GM18519 (cell line): ENCODE measurements at regions not wholly inside any gene's neighbourhood (a gene's known extent, or its start where the extent isn't known, plus 50 kb on each side); places are given as distances from the start of the nearest gene placed in this dataset.

Experiments used
- ATAC-seq: cut with Tn5 transposase; IDR thresholded peaks from one replicate; pipeline ENCODE4 v1.9.1; 2021; ENCODE audit warnings: mild to moderate bottlenecking, moderate library complexity; ENCODE audit not compliant: unreplicated experiment, low FRiP score

DNA sequence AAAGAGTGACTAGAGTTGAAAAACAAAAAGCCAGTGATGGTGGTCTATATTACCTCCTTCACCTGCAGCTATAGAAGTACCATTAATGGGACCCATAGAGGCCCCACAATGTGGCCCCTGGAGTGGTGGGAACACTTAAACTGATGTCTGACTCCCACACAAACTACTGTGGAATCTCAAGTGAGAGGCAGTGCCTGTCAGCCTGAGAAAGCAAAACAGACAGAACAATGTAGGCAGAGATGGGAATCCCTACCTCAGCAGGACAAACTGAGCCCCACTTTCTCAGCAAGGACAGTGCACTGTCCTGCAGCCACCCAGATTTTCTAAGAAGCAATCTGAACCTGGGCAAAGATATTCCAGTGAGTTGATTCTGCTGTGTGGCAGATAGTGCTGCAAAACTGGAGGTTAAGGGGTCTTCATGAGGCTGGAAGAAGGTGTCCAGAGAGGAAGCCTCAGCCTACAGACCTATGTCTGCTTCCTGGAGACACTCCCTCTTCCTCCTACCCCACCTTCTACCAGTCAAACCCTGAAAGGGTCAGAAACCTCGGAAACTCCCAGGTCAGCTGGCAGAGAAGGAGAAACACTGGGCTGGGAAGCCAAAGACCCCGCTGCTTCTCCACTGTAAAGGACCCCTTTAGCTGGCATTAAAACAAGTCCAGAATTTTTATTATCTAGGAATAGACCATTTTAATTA, 228.7 kb downstream of the C1orf94 start:
- ATAC-seq: no peak

DNA sequence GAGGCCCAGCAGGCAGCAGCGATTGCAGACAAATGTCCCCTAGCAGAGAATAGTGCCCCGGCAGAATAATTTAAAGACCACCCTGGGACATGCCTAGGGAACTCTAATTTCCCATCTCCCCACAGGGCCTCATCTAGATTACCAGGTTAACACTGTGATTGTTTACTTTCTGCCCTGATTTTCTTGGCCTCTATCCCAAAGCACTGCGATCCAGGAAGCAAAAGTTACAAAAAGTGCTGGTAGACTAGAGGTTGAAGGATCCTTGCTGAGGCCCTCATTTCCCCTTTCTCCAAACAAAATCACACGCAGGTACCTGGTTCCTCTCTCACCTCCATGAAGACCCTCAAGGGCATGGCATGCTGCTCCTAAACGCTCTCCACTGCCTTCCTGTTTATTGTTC, 229.7 kb downstream of the C1orf94 start:
- no peak for ATAC-seq

DNA sequence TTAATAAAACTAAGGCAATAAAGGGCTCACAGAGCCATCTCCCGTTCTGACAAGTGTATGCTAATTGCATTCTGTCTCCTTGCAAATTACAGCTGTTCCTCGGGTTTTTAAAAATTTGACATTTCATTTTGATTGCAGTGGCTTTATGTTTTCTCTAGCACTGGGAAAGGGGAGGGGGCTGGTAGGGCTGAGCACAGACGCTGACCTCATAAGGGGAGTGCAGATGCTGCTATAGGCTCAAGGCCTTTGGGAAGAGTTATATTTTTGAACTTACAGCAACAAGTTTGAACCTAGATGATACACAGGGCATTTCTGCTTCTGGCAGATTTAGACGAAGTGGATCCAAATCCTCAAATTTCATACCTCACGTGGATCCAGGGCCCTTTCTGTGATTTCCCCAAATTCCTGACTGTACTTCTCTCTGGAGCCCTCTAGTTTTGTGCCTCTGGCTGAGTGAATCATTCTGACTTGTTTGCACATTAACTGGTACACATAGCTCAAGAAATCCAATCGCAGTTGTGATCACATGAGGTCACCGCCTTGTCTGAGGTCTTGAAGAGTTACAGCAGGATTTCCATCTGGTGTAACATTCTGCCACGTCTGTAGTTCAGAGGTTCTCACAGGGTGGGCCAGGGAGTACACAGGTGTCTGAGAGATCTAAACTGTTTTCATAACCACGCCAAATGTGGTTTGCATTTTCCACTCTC, 230.3 kb downstream of the C1orf94 start:
- no peak for ATAC-seq

DNA sequence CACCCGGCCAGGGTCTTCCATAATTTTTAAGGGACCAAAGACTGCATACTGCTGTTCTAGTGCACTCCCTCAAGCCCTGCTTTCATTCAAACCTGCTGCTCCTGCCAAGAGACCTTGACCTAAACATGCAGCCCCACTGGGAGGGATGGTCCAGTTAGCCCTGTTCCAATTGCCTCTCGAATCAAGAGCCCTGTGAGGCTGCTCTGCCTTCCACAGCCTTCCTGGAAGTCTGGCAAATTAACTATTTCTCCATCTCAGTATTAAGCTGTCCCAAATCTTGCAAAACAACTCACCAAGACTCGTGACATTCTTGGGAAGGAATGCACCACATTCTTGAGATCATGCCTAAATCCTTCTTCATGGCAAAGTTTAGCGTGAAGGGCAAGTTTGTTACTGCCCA, 231.3 kb downstream of the C1orf94 start:
- ATAC-seq: no peak

DNA sequence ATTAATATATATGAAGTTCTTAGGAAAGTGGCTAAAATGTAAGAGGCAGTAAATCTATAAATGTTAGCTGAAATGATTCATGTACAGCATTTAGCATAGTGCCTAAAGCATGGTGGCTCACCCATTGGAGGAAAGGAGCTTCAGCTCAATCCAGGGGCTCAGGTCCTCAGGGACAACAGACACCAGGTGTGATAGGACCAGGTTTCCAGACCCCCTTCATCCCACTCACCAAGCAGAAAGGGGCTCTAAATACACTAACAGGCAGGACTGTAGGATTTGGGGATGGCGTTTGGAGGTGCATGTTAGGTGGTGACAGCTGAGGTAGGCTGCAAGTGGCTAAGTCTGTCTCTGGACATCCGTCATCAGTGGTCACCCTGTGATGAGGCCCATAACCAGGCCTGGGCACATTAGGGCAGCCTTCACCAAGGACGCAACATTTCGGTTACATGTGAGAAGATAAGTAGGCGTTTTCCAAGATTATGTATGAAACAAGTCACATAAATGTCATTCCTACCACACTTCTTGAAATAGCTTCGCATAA, 233.1 kb downstream of the C1orf94 start:
- no peak for ATAC-seq

DNA sequence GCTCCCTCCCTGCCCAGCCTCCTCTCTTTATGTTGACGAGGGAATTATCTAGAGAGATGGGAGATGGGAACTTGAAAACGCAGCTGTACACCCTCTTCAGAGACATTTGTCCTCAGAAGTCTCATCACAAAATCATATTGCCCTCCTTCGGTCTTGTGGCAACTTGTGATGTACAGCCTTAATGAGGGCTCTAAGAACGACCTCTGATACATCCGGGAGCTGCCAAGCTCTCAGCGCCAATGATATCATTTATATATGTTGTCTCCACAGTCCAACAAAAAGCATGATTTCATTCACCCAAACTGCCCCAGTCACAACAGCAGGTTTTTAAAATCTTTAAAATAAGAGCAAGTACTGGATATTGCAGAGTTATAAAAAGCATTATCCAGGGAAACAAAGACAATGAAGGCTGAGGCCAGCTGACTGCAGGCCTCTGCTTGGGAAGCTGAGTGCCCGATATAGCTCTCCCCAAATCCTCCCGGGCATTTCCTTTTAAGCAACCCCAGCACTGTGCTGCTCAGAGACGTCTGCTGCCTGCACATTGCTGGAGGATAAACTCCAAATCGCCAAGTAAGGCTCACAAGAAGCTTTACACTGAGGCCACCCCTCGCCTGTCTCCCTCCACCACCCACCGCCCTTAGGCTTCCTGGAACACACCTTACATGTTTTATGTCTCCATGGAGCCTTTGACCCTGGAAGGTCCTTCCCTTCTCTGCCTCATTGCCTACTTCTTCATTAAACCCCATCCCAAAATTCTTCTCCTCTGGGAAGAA, 236.1 kb downstream of the C1orf94 start:
- ATAC-seq: no peak

DNA sequence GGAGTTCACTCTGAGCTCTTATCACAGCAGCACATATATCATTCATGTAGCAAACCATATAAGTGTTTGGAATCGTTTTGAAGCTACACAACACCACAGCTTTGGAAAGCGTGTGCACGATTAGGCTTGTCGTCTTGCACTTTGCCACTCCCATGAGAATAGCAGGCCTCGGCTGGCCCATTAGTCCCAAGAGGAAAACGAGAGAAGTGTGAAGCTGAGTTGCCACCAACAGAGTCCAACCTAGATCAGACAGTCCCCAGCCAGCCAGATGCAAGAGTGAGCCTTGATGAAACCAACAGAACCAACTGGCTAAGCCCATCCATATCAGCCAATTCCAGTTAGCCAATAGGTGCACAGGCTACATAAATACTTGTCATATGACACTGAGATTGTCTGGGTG, 238.4 kb downstream of the C1orf94 start:
- no peak for ATAC-seq

DNA sequence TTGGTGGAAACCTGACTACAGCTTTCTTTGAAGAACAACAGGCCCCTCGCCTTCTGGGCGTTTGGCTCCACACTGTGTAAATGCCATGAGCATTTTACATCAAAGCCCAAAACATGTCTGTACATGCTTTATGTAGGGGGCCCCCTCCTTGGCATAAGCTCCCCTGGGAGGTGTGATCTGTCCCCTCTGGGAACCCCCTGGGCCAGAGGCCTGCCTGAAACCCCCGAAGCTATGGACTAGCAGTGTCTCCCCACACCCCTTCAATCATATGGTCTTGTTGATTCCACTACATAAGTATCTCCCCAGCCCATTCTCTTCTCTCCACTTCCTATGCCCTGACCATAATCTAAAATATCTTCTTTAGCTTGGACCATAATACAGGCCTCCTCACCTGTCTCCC, 241.5 kb downstream of the C1orf94 start:
- ATAC-seq: no peak

DNA sequence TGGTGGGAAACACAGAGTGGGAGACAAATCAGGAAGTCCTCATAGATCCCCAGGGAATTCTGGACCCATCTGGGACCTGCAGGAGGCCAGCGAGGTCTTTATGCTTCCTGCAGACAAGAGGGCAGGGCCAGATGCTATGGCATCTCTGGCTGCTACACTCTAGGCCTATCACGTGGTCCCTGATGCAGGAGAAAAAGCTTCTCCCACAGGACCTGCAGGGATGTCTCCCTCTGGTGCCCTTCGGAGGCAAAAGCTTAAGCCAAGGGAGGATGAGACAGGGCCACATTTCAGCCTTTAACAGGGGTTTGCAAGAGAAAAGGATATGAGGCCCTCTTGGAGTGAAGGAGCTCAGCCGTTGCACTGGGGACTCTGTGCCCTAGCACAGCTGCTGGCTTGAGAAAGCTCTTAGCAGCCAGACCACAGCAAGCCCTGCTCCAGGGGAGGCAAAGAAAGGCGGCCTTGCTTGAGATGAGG, 243.0 kb downstream of the C1orf94 start:
- ATAC-seq: no peak

DNA sequence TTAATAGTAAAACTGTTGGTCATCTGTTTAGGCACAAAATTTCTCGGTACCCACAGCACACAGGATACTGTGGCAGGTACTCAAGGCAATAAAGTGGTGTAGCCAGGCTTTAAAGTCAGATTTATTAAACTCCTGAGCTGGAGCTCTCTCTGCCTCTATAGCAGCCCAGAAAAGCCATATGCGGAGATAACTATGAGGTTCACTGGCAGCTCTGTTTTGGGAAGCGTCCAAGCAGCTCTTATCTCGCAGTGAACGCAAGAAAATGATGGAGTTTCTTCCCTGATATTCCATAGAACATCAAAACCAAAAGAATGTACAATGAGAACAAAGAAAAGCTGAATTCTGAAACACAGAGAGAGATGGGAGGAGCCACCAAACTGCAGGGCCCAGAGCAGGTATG, 248.3 kb downstream of the C1orf94 start:
- ATAC-seq: no peak

DNA sequence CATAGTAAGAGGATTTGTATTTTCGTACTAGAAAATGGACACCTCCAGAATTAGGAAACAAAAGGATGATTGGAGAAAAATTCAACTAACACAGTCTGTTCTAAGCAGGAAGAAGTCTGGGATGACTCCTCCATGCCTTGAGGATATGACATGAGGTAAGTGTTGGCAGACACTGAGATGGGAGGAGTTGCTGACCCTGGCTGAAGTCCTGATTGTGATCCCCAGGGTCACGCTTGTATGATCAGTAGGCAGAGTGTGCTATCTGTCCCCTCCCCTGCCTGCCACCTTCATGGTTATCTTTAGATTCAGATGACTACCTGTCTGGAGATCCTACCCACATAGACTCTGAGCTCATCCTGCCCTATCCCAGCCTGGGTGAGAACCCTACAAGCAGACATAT, 249.1 kb downstream of the C1orf94 start:
- no peak for ATAC-seq

DNA sequence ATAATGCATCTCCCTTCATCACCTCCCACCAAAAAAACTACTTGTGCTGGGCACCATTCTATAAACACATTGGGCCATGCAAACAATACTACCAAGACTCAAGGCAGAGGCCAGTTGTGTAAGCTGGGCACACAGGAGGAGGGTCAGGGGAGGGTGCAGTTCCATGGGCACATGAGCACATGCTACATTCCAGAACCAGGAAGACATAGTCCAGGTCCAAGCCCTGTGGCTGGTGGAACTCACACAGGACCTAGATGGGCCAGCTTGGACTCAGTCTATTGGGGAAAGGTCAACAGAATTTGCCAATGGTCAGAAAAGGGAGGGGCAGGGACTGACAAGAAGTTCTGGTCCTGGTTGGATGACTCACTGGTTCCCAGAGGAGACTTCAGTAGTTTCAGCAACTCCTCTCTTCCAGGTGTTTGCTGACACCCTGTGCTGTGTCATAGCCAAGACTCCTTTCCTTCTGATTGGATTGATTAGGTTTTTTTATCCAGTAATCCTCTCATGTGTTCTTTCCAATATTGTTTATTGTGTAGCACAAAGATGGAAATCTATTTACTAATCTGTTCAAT, 249.7 kb downstream of the C1orf94 start:
- ATAC-seq: no peak

DNA sequence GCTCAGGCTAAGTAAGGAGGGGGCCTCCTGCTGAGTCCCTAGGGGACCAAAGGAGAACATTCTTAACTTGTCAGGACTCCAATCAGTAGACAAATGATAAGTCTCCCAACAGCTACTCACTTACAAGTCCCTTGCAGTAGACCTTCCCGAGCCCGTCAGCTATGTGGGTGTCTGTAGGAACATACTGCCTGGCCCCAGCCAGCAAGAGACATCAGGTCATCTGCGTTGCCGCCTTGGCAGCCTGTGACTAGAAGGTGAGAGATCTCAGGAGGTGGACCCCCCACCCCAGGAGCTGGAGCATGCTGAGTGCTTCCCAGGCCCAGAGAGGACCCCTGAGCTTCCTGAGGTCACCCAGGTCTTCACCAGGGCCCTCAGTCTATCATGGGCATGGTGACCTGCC, 250.5 kb downstream of the C1orf94 start:
- no peak for ATAC-seq

DNA sequence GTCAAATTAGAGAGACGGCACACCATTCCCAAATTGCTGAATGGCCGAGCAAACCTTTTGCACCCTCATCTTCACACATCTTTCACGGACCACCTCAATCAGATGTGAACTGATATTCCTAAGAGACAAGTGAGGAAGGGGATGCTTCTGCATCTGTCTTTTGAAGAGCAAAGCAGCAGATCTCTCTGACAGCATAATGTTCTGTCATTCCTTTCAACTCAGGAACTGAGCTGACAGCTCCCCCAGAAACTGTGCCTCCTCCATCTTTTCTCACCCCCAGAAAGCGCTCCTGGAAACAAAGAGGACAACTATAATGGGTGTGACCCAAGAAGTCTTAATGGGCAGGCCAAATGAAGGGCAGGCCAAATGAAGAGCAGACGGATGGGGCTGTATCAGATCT, 256.4 kb downstream of the C1orf94 start:
- ATAC-seq: no peak

DNA sequence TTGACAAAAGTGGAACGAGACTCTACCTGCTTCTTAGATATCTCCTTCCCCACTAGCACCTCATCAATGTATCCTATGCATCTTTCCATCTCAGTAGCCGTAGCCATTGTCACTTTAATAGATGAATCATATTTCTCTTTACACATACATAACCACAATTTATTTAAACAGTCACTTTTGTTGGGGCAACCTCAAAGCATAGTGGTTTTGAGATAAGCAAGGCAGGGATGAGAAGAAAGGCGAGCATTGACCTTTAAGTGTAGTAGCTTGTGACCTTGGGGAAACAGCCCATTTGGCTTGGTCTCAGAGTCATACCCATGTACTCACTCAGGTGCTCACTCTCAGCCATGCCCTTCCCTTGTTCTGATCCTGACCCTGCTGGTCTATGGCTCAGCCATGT, 260.1 kb downstream of the C1orf94 start:
- no peak for ATAC-seq

DNA sequence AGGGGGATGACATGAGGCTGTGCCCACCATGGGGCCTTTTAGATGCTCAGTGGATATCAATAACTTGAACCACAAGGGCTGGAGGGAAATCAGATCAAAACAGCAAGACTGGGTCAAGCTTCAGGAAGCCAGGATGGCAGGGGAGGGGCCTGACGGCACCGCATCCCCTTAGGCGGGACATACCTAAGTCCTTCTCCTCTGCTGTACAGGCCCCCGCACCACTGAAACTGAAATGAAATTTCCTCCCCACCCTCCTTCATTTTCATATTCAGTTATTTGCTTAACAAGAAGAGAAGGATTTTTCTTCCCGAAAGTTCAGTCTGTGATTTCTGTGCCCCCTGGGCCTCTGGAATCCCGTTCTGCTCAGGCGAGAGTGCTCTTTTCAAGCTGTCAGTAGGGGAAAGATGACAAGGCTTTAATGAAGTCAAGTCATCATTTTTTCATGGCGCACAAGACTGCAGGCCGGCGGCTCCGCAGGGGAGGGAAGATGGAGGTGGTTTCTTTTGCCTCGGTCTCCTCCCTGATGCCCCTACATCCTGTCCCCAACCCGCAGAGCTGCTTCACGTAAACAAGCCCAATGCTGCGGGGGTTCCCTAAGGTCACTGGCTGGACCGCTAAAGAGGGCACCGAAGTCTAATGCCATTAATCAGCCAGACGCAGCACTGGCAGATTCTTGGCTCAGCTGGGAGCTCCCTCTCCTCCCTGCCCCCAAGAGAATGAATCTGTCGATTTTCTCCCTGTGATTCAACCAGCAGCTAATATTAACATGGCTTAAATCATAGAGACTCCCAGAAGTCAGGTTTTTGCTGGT, 264.8 kb downstream of the C1orf94 start:
- no peak for ATAC-seq

DNA sequence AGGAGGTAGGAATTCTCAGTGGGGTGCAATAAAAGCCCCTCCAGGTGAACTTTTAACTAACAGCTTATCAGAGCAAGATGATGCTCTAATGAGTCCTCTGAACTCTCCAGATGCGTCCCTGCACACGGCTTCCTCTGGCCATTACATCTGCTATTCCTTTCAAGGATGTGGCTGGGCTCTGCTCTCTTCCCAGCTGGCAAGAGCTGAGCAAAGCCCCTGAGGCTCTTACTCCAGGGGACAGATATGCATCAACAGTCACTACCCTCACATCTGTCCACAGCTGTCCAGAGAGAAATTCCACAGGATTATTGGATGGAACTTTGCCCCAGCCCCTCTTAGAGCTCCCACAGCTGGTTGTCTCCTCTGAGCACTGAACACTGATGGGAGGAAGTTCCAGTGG, 267.8 kb downstream of the C1orf94 start:
- ATAC-seq: no peak

DNA sequence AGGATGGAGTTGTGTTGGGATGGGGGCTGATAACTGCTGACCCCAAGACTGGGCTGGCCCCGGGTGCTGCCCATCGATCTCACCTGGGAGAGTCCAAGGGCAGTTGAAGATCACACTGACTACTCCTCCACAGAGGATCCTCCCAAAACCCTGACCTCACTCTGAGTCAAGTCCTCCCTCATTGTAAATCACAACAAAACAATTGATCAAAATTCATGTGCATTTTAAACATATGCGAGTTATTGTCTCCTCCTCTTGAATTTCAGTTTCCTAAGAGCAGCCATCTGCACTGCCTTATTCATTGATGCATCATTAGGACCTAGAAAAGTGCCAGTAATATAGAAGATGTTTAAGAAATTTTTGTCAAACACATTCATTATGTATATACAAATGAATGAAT, 273.6 kb downstream of the C1orf94 start:
- ATAC-seq: no peak

DNA sequence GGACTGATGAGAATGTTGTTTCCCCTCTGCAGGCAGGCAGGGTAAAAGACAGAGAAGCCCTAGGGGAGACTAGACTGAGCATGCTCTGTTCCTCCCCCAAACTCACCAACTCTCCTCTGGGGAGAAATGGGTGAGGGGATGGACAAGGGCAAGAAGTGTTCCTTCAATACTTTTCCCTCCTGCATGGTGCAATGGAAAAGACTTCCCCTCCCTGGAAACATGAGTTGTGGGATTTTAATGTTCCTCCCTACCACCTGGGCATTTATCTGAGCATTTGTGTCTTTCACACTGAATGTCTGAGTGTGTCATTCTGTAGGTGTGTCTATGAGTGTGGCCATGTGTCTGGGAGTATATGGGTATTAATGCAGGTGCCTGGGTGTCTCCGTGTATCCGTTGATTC, 275.7 kb downstream of the C1orf94 start:
- ATAC-seq: no peak

DNA sequence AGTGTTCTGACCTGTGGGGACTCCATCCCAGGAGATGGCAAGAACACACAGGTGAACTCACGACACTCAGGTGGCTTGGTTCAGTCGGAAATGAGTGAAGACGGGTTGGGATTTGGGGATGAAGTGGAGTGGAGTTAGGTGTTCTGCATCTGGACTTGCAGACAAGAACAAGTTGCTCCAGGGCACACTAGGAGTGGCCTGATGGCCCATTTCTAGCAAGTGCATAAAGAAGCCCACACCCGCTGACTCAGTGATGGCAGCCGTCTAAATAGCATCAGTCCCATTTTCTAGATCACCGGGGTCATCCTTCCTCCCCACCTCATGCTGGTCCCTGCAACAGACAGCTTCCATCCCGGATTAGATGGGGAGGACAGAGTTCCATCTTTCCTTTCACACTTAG, 278.4 kb downstream of the C1orf94 start:
- ATAC-seq: no peak
